Ovary (tissue), 7 donors: ENCODE measurements at regions not wholly inside any gene's neighbourhood (a gene's known extent, or its start where the extent isn't known, plus 50 kb on each side); places are given as distances from the start of the nearest gene placed in this dataset.
"Not testable (repeated sequence)": the region's sequence is repeated elsewhere in the genome, so short reads cannot be mapped to it uniquely, and the experiment has no call there.

Experiments
- DNase-seq, 5 donors: peaks; one replicate each; pipeline ENCODE4 v3.0.0-alpha.2; 2019 to 2020
- H3K27ac ChIP-seq, 2 donors: fragments of 200-600 bp; one replicate each; pipeline versions ENCODE4 v1.5.1 to v1.8.0; 2019 to 2022
- H3K27me3 ChIP-seq: fragments of 200-600 bp; one replicate; pipeline ENCODE4 v1.8.0; 2022
- H3K36me3 ChIP-seq: fragments of 200-600 bp; sonication (generic); one replicate; pipeline ENCODE4 v1.5.1; 2019
- H3K4me1 ChIP-seq: one replicate; pipeline ENCODE4 v1.8.1; 2013; ENCODE audit warnings: mild to moderate bottlenecking, moderate library complexity; ENCODE audit not compliant: insufficient read depth
- H3K4me3 ChIP-seq: fragments of 200-600 bp; sonication (generic); one replicate; pipeline ENCODE4 v1.5.1; 2017
- H3K9me3 ChIP-seq, 2 donors: fragments of 200-600 bp in 1 of 2; sonication (generic) in 1 of 2; one replicate each; pipeline versions ENCODE4 v1.5.1 to v1.8.1; 2013 to 2019; ENCODE audit warnings: mild to moderate bottlenecking in 1 of 2, moderate library complexity in 1 of 2
- CTCF ChIP-seq, 3 donors: fragments of 450-650 bp in 2 of 3; fragments of 200-600 bp in 1 of 3; IDR thresholded peaks; one replicate each; pipeline versions ENCODE4 v1.5.1 to v1.8.0; 2016 to 2022; ENCODE audit warnings: antibody characterized with exemption in 3 of 3, mild to moderate bottlenecking in 1 of 3
- EP300 ChIP-seq: sonication (generic); formaldehyde crosslinking; IDR thresholded peaks from one replicate; pipeline ENCODE4 v1.6.1; 2017; ENCODE audit warnings: antibody characterized with exemption
- POLR2A ChIP-seq: fragments of 450-650 bp; IDR thresholded peaks from one replicate; pipeline ENCODE4 v1.6.1; 2017; ENCODE audit warnings: antibody characterized with exemption, mild to moderate bottlenecking, moderate library complexity
- WGBS, 3 donors: extraction: QIAGEN DNeasy Blood & Tissue Kit in 1 of 3; methylation state at CpG; one replicate each; pipeline versions ENCODE4 v1.1.5 to v1.1.7; 2013 to 2017; 5-methylcytosine and 5-hydroxymethylcytosine counted together
- intact Hi-C, 4 donors: fragments of 100-400 bp; cut with DNase I; formaldehyde crosslinking; loops; one replicate each; pipeline versions ENCODE4 v1.11.0 to v1.15.1; 2022 to 2023
- donor health status: DM: no; HTN: no; CAD: no; lungs with moderate emphysema.
- donor health status: DM: no; HTN: no; CAD: no.
- donor health status: Bipolar disorder and iron deficiency.
- donor health status: DM: no; HTN: no; CAD: no.
- donor health status: DM: yes; HTN: yes; CAD: no.

GRCh38 chr1:200291106-200291505 lies 118.7 kb downstream of the ZNF281 start:
- 49 to 58% (median 51%) methylated on average over 2 of the region's 2 CpGs for WGBS, 3 donors
- intact Hi-C loops: no loop called here
- no peak overlapping the region for H3K4me3 ChIP-seq
- no peaks in the 10 kb centered on the region for H3K27me3 ChIP-seq
- DNase-seq: no peak
- no peak overlapping the region for H3K27ac ChIP-seq
- no peak for TF ChIP-seq POLR2A
- TF ChIP-seq EP300: no peak
- TF ChIP-seq CTCF (IDR thresholded peaks at IDR 0.05): no peak
- H3K4me1 ChIP-seq: no peaks in the 10 kb centered on the region
- no peaks in the 10 kb centered on the region for H3K9me3 ChIP-seq
- H3K36me3 ChIP-seq: no peaks in the 10 kb centered on the region

GRCh38 chr1:200290010-200290685 lies 119.7 kb downstream of the ZNF281 start:
- TF ChIP-seq EP300 (no peak), POLR2A (no peak), CTCF (IDR thresholded peaks at IDR 0.05) (no peak)
- Histone ChIP-seq H3K4me3 (no peak overlapping the region), H3K4me1 (no peaks in the 10 kb centered on the region), H3K27me3 (no peaks in the 10 kb centered on the region), H3K9me3 (no peaks in the 10 kb centered on the region), H3K27ac (no peak overlapping the region), H3K36me3 (no peaks in the 10 kb centered on the region)
- DNase-seq: no peak
- WGBS, 3 donors: 57 to 65% (median 58%) methylated on average over 5 of the region's 5 CpGs
- intact Hi-C loops: no loop called here

DNA sequence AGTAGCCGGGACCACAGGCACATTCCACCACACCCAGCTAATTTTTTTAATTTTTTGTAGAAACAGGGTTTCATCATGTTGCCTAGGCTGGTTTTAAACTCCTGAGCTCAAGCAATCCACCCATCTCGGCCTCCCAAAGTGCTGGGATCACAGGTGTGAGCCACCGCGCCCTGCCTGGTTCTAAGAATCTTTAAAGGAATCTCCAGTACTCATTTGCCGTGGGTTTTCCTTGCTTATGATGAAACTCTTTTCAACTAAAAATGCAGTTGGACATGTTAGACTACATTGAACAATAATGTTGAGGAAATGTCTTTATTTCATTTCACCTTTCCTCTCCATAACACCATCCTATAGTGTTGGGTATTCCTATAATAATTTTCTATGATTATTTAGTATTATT lies 121.6 kb downstream of the ZNF281 start:
- DNase-seq: no peak
- H3K4me1 ChIP-seq: no peaks in the 10 kb centered on the region
- no peaks in the 10 kb centered on the region for H3K9me3 ChIP-seq
- intact Hi-C loops: loop anchor here in 2 of 4 donors (5.0 to 10.0 kb wide), 2 partner anchors 217 to 496 kb away; no protein-coding TSS in a partner anchor
- WGBS, 3 donors: 85 to 91% (median 89%) methylated on average over 5 of the region's 5 CpGs
- no peaks in the 10 kb centered on the region for H3K27me3 ChIP-seq
- no peak overlapping the region for H3K4me3 ChIP-seq
- H3K36me3 ChIP-seq: no peaks in the 10 kb centered on the region
- H3K27ac ChIP-seq: no peak overlapping the region
- TF ChIP-seq POLR2A (no peak), EP300 (no peak), CTCF (IDR thresholded peaks at IDR 0.05) (no peak)

- WGBS, 3 donors: 88 to 93% (median 89%) methylated on average over 5 of the region's 5 CpGs
Observed at GRCh38 chr1:200284236-200284635, 125.6 kb downstream of the ZNF281 start.

GRCh38 chr1:200282497-200283122 lies 127.2 kb downstream of the ZNF281 start:
- Histone ChIP-seq H3K27ac (no peak overlapping the region), H3K27me3 (no peaks in the 10 kb centered on the region), H3K4me1 (no peaks in the 10 kb centered on the region), H3K9me3 (no peaks in the 10 kb centered on the region), H3K36me3 (no peaks in the 10 kb centered on the region), H3K4me3 (no peak overlapping the region)
- no peak for DNase-seq
- intact Hi-C loops: loop anchor here in 1 of 4 donors (10.0 kb wide), 1 partner anchor 222 kb away; no protein-coding TSS in a partner anchor
- WGBS, 3 donors: 82 to 88% (median 84%) methylated on average over 9 of the region's 9 CpGs
- TF ChIP-seq EP300 (no peak), POLR2A (no peak), CTCF (IDR thresholded peaks at IDR 0.05) (no peak)

More at GRCh38 chr1:200284236-200284635, 125.6 kb downstream of the ZNF281 start:
- intact Hi-C loops: loop anchor here in 1 of 4 donors (10.0 kb wide), 1 partner anchor 221 kb away; no protein-coding TSS in a partner anchor
- not testable (repeated sequence) for H3K27ac ChIP-seq, H3K4me1 ChIP-seq, DNase-seq, H3K27me3 ChIP-seq, H3K36me3 ChIP-seq, H3K4me3 ChIP-seq, H3K9me3 ChIP-seq
